HG02870 (cell line): ENCODE measurements at regions not wholly inside any gene's neighbourhood (a gene's known extent, or its start where the extent isn't known, plus 50 kb on each side); places are given as distances from the start of the nearest gene placed in this dataset.
"Not testable (repeated sequence)": the region's sequence is repeated elsewhere in the genome, so short reads cannot be mapped to it uniquely, and the experiment has no call there.

Experiments used
- ATAC-seq: cut with Tn5 transposase; IDR thresholded peaks from one replicate; pipeline ENCODE4 v1.9.1; 2021; ENCODE audit warnings: mild to moderate bottlenecking, moderate library complexity; ENCODE audit not compliant: unreplicated experiment

DNA sequence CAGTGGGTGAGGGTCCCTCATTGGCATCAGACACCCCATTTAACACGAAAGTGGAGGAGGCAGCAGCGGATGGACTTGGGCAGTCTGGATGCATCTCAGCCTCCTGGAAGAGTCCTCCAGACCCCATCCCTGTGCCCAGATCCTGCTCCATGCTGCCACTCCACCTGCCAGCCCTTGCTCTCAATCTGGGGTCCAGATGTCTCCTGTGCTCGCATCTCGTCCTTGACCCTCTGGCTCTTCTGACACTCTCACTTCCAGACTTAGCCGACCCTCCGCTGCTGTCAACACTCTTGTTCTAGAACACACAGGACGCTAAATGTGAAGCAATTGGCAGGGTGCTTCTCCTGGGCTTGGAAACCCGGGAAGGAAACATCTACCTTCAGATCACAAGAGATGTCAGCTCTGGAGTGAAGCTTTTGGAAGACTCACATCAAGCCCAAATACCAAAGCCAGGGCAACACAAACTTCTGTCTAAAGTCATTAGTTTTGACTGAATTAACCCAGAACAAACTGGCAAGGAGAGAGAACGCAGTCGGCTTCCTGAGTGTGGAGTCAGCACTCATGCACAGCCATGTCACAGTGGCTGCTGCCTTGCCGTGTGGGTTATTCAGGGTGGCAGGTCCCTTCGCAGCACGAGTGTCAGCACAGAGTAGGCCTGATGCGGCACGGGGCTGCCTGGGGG, 379.1 kb downstream of the TCERG1L start:
- ATAC-seq = no peak

DNA sequence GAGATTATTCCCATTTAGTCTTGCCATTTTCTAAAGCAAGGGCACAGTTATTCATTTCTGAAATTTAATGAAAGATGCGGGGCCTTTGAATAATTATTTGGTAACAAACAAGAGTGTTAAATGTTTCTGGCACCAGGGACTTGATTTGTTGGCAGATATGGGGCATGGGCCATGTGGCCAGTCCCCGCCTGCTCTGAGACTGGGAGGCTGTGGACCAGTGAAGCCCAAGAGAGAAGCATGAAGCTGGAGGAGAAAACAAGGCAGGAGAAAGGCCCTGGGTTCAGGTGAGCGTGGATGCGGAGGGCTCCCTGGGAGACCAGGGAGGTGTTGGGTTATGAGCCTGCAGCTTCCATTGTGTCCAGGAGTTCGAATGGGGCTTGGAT, 378.5 kb downstream of the TCERG1L start:
- no peak for ATAC-seq

DNA sequence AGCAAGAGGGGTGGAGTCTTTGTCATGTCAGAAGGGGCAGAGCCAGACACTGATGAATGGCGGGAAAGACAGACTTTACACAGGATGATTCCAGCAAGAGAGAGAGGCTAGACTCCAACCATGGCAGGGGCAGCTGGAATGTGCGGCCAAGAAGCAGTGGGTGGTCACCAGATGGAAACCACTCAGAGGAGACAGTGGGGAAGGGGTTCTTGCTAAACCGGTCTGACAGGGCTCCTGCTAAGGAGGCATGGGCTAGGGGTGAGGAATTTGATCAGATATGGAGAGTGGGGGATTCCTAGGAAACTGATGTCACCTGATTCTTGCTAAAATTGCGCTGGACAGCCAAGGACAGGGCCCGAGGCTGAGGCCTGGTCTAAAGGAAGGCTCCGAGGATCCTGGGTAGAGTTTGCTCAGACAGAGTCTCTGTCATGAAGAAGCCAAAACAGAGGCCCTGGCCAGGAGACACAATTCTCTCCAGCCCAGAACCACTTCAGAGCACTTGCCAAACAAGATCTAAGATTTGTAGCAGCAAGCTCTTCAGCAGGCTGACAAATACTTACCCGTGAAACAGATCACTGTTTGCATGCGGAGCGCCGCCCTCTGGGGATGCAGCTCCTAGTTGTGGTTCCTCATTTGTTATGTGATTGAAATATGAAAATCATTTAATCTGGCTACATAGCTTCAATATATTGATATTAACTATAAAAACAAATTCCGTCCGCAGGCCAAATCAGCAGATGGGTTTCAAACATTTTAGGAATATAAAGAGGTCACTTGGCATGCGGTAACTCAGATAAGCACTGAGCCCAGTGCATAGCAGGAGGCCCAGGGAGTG, 377.0 kb downstream of the TCERG1L start:
- no peak for ATAC-seq

DNA sequence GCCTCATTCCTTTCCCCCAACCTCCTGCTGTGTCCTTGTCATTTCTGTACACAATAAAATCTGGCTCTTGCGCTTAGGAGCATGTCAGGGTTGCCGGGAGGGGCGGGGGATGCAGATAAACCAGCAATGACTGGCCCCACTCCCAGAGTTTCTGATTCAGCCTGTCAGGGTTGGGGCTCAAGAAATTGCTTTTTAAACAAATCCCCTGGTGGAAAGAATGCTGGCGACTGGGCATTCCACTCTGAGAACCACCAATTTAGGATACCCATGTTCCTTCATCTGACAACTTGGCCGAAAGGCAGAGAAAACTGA, 376.4 kb downstream of the TCERG1L start:
- no peak for ATAC-seq

DNA sequence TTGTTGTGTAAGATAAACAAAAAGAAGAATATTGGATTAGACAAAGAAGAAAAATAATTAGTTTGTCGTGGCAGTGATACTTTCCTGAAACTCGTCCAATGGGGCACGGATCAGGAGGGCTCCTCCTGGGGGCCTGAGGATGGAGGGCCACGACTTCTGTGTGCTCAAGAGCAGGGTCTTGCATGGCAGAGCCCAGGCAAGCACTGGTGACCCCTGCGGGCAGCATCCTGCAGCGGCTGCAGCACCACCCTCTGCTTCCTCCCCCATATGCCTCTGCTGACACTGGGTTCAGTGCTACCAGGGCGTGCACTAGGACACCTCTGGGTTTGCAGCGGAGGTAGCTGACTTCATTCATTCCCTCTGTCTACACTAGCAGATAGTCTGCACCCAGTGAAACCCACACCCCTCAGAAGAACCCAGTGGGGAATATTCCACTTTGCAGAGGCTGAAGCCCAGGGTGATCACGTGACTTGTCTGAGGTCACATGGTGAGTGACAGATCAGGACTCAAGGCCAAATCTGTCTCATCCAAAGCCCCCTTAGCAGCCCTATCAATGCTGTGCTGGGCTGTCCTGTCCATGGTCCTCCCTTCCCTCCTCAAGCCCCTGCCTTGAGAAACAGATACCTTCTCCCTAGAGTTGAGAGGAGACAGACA, 375.5 kb downstream of the TCERG1L start:
- no peak for ATAC-seq

DNA sequence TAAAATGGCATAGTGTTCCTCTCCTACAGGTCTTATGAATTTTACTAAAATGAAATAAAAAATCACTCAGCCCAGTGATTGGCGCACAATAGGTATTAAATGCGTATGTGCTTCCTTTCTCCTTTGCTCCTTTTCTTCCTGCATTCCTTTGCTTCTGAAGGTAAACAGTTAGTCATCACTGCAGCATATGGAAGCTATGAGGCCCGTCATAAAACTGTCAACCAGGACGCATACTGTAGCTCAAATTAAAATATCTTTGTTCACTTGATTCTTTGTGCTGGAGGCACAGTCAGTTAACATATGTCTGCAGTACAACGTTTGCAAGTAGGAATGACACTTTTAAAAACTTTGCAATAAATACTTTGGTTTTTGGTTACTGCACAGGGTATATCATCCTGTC, 374.7 kb downstream of the TCERG1L start:
- ATAC-seq = no peak

DNA sequence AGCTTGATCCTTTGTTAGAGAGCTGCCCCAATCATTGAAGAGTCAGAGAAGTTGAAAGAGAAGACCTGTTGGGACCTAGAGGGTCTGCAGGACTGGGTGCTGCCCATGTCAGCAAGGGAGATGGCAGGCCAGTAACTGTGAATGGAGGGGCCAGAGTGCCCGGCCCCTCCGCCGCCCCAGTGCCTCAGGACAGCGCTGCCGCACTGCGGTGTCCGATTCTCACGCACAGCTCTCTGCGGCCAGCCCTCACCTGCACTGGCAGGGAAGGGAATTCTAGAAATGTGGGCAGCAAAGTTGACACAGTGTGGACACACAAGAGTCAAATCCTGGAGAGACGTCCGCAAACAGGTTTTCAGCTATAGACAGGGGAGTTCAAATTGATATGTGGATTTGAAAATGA, 373.5 kb downstream of the TCERG1L start:
- ATAC-seq = no peak

DNA sequence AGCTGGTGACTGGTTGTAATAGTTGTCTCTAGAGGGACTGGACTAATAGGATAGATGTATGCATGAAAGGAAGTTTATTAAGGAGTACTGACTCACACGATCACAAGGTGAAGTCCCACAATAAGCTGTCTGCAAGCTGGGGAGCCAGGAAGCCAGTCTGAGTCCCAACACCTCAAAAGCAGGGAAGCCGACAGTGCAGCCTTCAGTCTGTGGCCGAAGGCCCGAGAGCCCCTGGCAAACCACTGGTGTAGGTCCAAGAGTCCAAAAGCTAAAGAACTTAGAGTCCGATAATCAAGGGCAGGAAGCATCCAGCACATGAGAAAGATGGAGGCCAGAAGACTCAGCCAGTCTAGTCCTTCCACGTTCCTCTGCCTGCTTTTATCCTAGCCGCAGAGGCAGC, 372.6 kb downstream of the TCERG1L start:
- not testable (repeated sequence) for ATAC-seq

DNA sequence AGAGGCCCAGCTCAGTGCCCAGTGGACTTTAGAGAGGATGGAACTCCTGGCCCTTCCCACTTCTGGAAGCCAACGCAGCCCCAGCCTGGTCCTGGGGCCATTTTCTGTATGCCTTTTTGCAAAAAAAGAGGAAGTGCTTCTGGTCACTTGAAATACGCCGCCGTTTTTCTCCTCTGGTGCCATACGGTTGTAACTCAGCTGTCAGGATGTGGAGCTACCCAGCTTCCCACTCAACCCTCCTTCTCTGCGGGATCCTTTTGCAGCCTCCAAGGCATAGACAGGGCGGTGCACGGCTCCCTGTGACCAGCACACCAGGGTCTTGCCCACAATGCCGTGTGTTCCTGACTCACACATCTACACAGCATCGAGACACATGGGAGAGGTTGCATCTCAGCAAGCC, 369.6 kb downstream of the TCERG1L start:
- no peak for ATAC-seq

DNA sequence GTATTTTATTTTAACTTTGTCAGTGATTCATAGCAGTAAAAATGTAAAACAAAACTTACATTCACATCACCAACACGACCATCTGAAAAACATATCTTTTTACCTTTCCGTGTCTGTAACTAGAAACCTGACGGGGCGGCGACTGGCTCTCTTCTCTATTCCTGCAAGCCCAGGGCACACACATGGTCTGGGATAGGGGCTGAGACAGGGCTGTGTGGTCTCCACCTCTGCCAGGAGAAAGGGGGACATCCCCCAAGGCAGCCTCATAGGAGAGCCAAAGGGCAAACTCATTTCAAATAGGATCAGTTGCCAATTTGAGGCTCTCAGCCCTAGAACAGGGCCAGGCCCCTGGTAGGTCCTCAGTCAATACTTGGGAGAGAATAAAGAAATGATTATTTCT, 359.4 kb downstream of the TCERG1L start:
- no peak for ATAC-seq

DNA sequence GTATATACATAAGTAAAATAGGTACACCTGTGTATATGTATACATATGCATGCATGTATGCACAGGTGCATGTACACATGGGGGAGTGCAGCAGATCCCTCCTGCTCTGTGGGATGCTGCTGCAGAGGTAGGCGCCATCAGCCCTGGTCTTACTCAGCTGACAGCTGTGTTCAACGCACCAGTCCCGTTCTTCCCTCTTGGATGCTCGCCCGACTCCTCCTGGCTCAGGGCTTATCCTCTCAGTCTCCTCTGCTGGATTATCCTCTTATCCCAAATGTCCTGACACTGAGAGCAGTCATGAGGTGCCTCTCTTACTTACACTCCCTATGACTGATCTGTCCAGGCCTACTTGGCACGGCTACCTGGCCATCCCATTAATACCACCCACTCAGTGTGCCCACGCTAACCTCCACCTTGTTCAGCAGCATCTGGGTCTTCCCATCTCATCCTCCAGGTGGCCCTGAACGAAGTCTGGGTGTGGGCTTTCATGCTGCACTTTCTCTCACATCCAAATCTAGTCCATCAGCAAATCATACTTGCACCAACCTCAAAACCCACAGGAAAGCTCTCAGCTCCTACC, 357.1 kb downstream of the TCERG1L start:
- ATAC-seq = no peak

DNA sequence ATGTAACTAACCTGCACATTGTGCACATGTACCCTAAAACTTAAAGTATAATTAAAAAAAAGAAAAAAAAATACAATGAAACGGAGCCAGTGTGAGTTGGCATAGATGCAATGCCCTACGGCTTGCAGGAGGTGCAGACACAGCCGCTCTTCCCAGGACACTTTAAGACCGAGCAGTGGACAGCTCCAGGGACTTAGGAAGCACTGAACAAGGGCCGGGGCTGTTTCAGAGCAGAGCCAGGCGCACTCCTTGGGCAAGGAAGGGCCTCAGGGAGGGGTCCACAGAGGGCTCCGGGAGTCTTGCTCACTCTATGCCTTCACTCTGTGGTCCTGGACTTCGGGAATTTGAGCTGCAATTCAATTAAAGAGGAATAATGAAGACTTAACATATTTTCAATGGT, 355.3 kb downstream of the TCERG1L start:
- no peak for ATAC-seq

DNA sequence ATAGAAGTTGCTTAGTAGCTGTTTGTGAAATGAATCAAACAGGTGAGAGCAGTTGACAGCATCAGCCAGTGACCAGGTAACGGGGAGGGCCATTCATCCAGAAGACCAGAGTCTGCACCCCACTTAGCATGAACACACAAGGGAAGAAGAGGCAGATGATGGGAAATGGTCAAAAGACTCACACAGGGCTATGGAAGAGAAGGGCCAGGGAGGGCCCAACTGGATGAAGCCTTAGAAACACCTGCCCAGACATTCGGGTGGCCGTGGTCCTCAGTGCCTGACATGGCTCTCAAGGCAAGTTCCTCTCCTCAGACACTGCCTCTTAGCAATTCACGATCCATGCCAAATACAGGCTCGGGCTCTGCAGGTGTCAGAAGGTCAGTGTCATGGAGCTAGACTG, 354.1 kb downstream of the TCERG1L start:
- no peak for ATAC-seq

DNA sequence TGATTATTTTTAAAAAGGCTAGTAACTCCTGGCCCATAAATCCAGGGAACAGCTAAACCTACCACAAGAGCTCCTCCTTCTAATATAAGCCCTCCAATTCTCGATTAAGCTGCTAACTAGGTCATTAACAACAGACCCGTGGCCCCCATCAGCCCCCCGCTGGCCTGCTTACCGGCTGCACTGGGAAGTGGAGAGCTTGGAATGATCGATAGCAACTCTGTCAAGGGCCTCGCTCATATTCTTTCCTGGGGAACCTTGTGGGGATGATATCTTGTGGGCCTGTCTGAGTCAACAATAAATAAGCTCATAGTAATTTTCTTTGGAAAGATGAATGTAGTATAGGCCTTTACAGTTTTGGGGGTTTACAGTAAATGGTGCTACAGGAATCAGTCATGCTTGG, 353.5 kb downstream of the TCERG1L start:
- no peak for ATAC-seq

DNA sequence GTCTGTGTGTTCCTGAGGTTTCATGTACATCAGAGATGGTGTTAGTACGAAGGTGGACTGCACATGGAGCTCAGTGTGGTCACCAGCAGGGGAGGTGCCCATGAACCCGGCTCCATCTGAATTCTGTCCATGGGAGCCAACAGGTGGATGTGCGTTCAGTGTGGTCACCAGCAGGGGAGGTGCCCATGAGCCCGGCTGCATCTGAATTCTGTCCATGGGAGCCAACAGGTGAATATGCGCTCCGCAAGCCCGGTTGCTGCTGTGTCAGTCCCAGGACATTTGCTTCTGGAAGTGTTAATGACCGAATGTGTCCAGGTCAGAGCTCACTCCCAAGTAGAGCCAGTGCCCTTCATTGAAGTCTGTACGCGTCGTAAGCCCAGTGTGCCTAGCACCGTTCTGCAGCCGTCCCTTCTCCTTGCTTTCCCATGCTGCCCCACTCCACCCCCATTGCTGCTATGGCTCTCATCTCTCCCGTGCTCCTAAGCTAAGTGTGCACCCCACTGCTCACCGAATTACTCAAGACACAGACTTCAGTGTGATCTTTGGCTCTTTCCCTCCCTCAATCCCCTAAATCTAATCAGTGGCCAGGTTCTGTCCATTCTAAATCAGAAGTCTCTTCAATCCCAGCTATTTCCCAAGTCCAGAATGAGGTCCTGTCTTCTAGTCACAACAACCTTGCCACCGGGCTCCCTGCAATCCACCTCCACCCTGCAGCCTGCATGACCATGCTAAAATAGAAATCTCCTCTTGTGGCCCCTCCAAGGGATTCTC, 352.4 kb downstream of the TCERG1L start:
- ATAC-seq = no peak

DNA sequence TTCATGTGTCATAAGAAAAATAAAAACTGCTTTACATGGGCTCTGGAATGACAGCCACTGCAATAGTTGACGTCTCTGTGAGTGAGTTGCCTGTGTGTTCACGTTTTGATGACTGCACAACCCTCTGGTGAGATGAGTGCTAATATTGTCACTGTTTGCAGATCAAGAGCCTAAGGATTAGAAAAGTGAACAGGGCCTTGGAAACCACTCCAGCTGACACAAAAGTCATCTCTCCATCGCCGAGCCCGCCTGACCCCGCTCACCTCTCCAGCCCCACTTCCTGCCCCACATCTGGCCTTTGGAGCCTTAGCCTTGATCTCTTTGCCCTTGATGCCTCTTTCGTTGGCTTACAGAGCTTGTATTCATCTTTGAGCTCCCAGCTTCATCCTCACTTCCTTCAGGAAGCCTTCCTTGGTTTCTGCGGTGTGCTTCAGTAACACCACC, 351.7 kb downstream of the TCERG1L start:
- ATAC-seq = no peak

DNA sequence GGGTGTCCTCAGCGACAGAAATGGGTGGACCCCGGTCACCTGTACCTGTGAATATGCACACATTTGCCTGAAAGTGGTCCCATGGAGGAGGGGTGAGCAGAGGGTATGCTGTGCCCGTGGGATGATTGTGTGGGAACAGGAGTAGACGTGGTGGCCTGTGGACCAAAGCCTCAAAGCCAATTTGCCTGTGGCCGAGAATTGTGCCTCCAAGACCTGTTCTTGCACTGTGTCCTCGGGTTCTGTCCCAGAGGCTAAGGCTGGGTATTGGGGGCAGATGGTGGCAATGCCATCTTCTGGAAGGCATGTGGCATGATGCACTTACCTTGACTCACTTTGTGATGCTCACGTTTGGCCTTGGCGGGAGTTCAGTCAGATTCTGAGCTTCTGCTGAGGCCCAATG, 351.0 kb downstream of the TCERG1L start:
- no peak for ATAC-seq

DNA sequence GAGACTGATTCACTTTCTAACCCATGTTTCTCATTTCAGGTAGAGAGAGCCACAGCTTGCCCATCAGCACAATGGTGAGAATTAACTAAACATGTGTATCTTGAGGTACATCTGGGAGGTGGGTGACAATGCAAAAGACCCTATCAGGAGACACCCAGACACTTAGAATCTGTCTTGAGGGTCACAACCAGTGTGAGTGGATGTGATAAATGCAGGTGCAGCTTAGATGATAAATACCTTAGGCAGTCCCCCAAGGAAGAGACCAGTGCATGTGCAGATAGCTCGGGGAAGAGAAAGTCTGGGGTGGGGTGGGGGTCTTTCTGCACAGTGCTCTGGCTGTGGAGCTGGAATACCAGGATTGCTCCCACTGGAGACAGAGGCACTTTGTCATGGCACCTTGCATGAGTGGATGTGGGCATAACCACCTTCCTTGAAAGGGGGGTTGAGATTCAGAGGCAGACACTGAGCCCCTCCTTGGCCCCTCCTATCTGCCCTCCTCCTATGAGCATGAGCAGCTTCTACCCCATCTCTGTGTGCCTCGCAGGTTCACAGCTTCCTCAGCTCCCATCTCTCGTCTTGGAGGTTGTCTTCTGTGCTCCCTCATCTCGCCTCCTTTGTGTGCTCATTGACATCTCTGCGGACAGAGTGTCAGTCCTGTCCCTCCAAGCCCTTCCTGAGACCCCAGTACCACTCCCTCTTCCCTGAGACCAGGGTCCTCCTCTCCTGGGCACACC, 349.8 kb downstream of the TCERG1L start:
- ATAC-seq = no peak

DNA sequence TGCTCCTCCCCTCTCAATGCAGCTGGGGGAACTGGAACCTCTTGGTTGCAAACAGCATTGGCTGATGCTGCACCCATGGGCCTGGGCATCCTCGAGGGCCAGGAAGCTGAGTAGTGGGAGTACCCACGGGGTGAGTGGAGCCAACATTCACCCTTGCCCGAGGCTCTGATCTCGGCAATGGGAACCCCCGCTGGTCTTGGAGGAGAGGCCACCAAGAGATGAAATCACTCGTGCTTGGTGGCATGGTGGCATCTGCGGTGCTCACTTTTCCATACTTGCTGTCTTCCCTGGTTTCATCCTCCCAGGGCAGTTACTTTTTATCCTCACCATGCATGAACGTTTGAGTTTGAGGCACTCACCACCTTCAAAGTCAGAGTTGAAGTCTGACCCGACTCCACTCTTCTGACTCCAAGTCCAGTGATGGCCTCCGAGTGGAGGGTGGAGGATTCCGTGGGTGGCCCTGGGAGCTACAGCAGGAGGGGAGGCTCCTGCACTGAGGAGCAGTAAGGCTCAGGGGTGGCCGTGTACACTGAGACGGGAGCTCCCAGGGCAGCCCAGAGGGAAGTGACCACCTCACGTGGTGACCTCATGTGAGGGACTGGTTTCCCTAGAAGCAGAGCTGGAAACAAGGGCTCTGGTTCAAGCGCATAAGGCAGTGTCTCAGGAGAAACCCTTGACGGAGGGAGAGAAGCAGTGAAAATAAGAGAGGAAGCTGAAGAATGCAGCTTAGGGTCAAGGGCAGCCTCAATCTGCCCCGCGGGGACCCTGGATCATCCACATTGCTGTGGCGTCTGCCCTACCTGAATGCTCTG, 349.1 kb downstream of the TCERG1L start:
- ATAC-seq = no peak

DNA sequence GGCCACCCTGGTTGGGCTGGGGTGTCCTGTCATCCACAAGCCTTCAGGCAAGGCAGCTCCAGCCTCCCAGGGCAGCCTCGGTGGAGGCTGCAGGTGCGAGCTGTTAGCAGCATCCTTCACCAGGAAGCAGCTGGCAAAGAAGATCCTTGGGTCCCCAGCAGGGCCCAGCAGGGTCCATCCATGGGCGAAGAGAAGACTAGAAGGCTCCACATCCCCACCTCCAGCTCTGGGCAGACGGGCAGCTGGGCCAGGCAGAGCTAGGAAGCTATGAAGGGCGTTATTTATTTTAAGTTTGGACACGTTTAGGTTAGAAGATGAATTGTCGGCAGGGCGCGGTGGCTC, 348.5 kb downstream of the TCERG1L start:
- no peak for ATAC-seq
